HepG2 (cell line): ENCODE measurements at regions not wholly inside any gene's neighbourhood (a gene's known extent, or its start where the extent isn't known, plus 50 kb on each side); places are given as distances from the start of the nearest gene placed in this dataset.

Experiments
- ADNP ChIP-seq: sonication (generic); formaldehyde crosslinking; IDR thresholded peaks from 2 replicates; pipeline ENCODE4 v1.4.0; 2020; ENCODE audit warnings: missing genetic modification reagents
- AHDC1 ChIP-seq: sonication (generic); formaldehyde crosslinking; IDR thresholded peaks from 2 replicates; pipeline ENCODE4 v1.5.1; 2020; ENCODE audit warnings: mild to moderate bottlenecking, missing genetic modification reagents, borderline replicate concordance
- ATM ChIP-seq: fragments of 450-650 bp; IDR thresholded peaks from 2 replicates; pipeline ENCODE4 v1.7.1; 2017; ENCODE audit warnings: mild to moderate bottlenecking, borderline replicate concordance
- CEBPZ ChIP-seq: IDR thresholded peaks from 2 replicates; pipeline ENCODE4 v1.6.1; 2012; ENCODE audit warnings: low read length, improper control_type of control experiment
- CHD2 ChIP-seq: IDR thresholded peaks from 2 replicates; pipeline ENCODE4 v1.6.1; 2011; ENCODE audit warnings: low read depth, low read length, improper control_type of control experiment
- ELF4 ChIP-seq: sonication (generic); formaldehyde crosslinking; IDR thresholded peaks from 2 replicates; pipeline ENCODE4 v1.5.0; 2020; ENCODE audit warnings: missing genetic modification reagents, mild to moderate bottlenecking, moderate library complexity, borderline replicate concordance
- FOSL2 ChIP-seq: sonication (generic); formaldehyde crosslinking; IDR thresholded peaks from 2 replicates; pipeline ENCODE4 v1.4.0; 2020; ENCODE audit warnings: missing genetic modification reagents
- GTF3A ChIP-seq: sonication (generic); formaldehyde crosslinking; conservative IDR thresholded peaks from 2 replicates; pipeline ENCODE4 v1.4.0; 2020; ENCODE audit warnings: mild to moderate bottlenecking, missing genetic modification reagents
- HOXA3 ChIP-seq: sonication (generic); formaldehyde crosslinking; IDR thresholded peaks from 2 replicates; pipeline ENCODE4 v1.5.0; 2020; ENCODE audit warnings: missing genetic modification reagents
- PHF5A ChIP-seq: IDR thresholded peaks from one replicate; pipeline ENCODE4 v1.6.1; 2018; ENCODE audit warnings: low read depth, missing genetic modification reagents; ENCODE audit not compliant: unreplicated experiment
- RNF2 ChIP-seq: fragments of 450-650 bp; conservative IDR thresholded peaks from 2 replicates; pipeline ENCODE4 v1.6.1; 2016; ENCODE audit warnings: low read depth
- SOX5 ChIP-seq: IDR thresholded peaks from 2 replicates; pipeline ENCODE4 v1.6.1; 2016; ENCODE audit warnings: borderline replicate concordance
- ZBTB1 ChIP-seq: sonication (generic); formaldehyde crosslinking; IDR thresholded peaks from 2 replicates; pipeline ENCODE4 v1.4.0; 2020; ENCODE audit warnings: missing genetic modification reagents, borderline replicate concordance
- ZFY ChIP-seq: sonication (generic); formaldehyde crosslinking; IDR thresholded peaks from 2 replicates; pipeline ENCODE4 v1.4.0; 2020; ENCODE audit warnings: missing genetic modification reagents
- ZMAT5 ChIP-seq: sonication (generic); formaldehyde crosslinking; IDR thresholded peaks from 2 replicates; pipeline ENCODE4 v1.5.0; 2020; ENCODE audit warnings: mild to moderate bottlenecking, low read depth, missing genetic modification reagents, borderline replicate concordance
- ZMYM4 ChIP-seq: sonication (generic); formaldehyde crosslinking; IDR thresholded peaks from 2 replicates; pipeline ENCODE4 v1.8.1; 2023; ENCODE audit warnings: mild to moderate bottlenecking, missing genetic modification reagents
- ZNF569 ChIP-seq: sonication (generic); formaldehyde crosslinking; IDR thresholded peaks from 2 replicates; pipeline ENCODE4 v1.5.0; 2020; ENCODE audit warnings: mild to moderate bottlenecking, missing genetic modification reagents, moderate library complexity, borderline replicate concordance
- ZNF616 ChIP-seq: sonication (generic); formaldehyde crosslinking; IDR thresholded peaks from 2 replicates; pipeline ENCODE4 v1.5.0; 2020; ENCODE audit warnings: low read depth, mild to moderate bottlenecking, missing genetic modification reagents
- ZUFSP ChIP-seq: sonication (generic); formaldehyde crosslinking; IDR thresholded peaks from 2 replicates; pipeline ENCODE4 v1.9.0; 2021; ENCODE audit warnings: missing genetic modification reagents, mild to moderate bottlenecking, borderline replicate concordance

GRCh38 chr2:172172513-172173173, 69.9 kb upstream of the DLX2 start (continued):
- TF ChIP-seq AHDC1 (CRISPR knock-in tag) (0 out of 2 replicates have a peak, but pooled peaks have one; percentile 29), ZNF569 (no peak), ZFY (CRISPR knock-in tag) (peak; percentile 63; the same call in 1 of the 2 replicates), ADNP (CRISPR knock-in tag) (no peak), ZNF616 (CRISPR knock-in tag) (no peak; the same call in 1 of the 2 replicates), GTF3A (CRISPR knock-in tag) (no peak), ZMAT5 (no peak), ZUFSP (no peak), FOSL2 (CRISPR knock-in tag) (peak; percentile 22; the same call in 1 of the 2 replicates), CHD2 (peak; percentile 28; the same call in 1 of the 2 replicates), SOX5 (CRISPR knock-in tag) (no peak; the same call in 1 of the 2 replicates), CEBPZ (no peak), RNF2 (peak; percentile 91), ATM (no peak), ELF4 (CRISPR knock-in tag) (no peak), HOXA3 (peak; percentile 60; the same call in 1 of the 2 replicates), ZBTB1 (no peak), PHF5A (CRISPR knock-in tag) (no peak), ZMYM4 (CRISPR knock-in tag) (peak; percentile 55; the same call in 1 of the 2 replicates)
